Spinal cord (tissue), 9 donors: ENCODE measurements at regions not wholly inside any gene's neighbourhood (a gene's known extent, or its start where the extent isn't known, plus 50 kb on each side); places are given as distances from the start of the nearest gene placed in this dataset.
A peak's percentile ranks its signal among the peaks of the same experiment; 100 is the strongest.

Source experiments
- DNase-seq, 6 donors: peaks; one replicate each; pipeline versions ENCODE4 v3.0.0 to v3.0.0-alpha.2; 2013 to 2015; ENCODE audit warnings: low spot score in 6 of 6, low read depth in 4 of 6
- H3K27ac ChIP-seq: one replicate; pipeline ENCODE4 v1.5.1; 2013; ENCODE audit warnings: low read depth, low read length, control low read depth
- H3K27me3 ChIP-seq: one replicate; pipeline ENCODE4 v1.6.1; 2013; ENCODE audit warnings: low read length; ENCODE audit not compliant: control insufficient read depth, insufficient read depth
- H3K36me3 ChIP-seq: one replicate; pipeline ENCODE4 v1.6.1; 2013; ENCODE audit warnings: low read length; ENCODE audit not compliant: control insufficient read depth, insufficient read depth
- H3K4me1 ChIP-seq: one replicate; pipeline ENCODE4 v1.6.1; 2013; ENCODE audit warnings: low read length; ENCODE audit not compliant: control insufficient read depth, insufficient read depth
- H3K4me3 ChIP-seq: one replicate; pipeline ENCODE4 v1.5.1; 2013; ENCODE audit warnings: low read depth, low read length, control low read depth
- H3K9me3 ChIP-seq: one replicate; pipeline ENCODE4 v1.6.1; 2013; ENCODE audit warnings: low read length; ENCODE audit not compliant: control insufficient read depth, insufficient read depth
- WGBS: methylation state at CpG from one replicate; pipeline ENCODE4 v1.1.5; 2013; ENCODE audit warnings: missing lambda C conversion rate; ENCODE audit not compliant: insufficient coverage; 5-methylcytosine and 5-hydroxymethylcytosine counted together
- donor health status: healthy.

DNA sequence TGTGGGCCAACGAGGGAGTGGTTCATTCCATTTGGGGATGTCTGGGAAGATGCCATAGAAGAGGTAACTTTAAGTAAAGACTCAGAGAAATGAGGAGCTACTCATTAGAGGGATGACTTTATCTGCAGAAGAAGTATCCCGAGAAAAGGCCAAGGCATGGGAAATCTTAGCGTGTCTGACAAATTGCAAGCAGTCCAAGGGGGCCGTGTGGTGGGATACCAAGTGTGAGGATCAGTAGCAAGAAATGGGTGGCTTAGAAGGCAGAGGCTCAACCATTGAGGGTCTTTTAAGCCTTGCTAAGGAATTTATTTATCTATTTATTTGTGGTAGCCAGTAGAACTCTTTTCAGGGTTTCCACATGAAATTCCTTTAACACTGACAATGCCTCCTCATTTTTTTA is 436.4 kb downstream of the RNF144A start:
- no peak overlapping the region for H3K4me3 ChIP-seq
- H3K36me3 ChIP-seq = no peaks in the 10 kb centered on the region
- H3K4me1 ChIP-seq = peaks cover 4% of the 10 kb centered on the region
- no peaks in the 10 kb centered on the region for H3K9me3 ChIP-seq
- H3K27me3 ChIP-seq = no peaks in the 10 kb centered on the region
- 96% methylated on average over 4 of the region's 4 CpGs for WGBS
- H3K27ac ChIP-seq = no peak overlapping the region
- DNase-seq = no peak

DNA sequence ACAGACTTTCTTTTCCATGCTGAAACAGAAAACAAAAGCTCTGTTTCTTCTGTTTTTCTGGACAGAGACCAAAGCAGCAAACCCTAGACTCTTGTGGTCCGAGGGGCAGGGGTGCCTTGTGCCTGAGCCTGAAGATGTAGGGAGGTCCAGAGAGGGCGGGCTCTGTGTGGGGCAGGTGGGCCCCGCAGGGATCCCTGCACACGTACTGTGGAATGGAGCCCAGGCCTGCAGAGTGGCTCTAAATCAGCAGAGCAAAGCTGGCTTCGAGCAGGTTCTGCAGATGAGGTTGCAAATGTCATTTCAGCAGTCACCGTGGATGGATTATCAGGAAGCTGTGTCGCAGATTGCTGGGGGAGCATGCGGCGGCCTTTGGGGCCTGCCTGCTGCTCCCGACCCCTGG is 438.6 kb downstream of the RNF144A start:
- WGBS = 77% methylated on average over 7 of the region's 10 CpGs
- DNase-seq = no peak
- Histone ChIP-seq H3K27ac (no peak overlapping the region), H3K27me3 (no peaks in the 10 kb centered on the region), H3K4me3 (no peak overlapping the region), H3K9me3 (no peaks in the 10 kb centered on the region), H3K4me1 (peaks cover 4% of the 10 kb centered on the region), H3K36me3 (no peaks in the 10 kb centered on the region)

DNA sequence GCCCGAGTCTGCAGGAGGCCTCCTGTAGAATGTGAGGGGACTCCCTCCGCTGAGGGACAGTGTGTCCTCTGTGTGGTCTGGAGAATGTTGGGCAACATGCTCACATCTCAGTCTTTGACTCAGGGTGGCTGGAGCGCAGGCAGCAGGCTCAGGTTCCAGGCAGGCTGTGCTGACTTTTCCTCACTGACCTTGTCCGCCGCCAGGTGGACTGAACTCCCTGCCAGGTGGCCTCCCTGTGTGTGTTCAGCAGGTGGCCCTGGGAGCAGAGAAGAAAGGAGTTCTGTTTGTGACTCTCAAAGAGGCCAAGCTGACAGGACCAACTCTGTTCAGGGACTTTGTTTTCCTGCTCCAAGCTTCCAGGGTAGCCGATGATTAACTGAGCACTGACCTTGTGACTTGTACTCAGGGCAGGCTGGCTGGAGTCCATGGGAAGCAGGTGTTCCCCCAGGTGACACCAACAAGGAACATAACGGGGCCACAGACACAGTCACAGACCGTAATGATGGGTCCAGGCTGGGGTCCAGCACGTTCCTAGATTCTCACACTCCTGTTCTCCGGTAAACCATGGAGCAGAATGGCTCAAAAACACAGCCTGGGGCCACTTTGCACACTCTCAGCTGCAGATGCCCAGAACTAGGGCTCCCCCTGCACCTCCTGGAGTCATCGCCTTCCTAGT is 439.8 kb downstream of the RNF144A start:
- no peaks in the 10 kb centered on the region for H3K9me3 ChIP-seq
- peaks cover 4% of the 10 kb centered on the region for H3K4me1 ChIP-seq
- no peaks in the 10 kb centered on the region for H3K27me3 ChIP-seq
- DNase-seq = no peak
- no peak overlapping the region for H3K27ac ChIP-seq
- 90% methylated on average over 11 of the region's 11 CpGs for WGBS
- H3K4me3 ChIP-seq = no peak overlapping the region
- H3K36me3 ChIP-seq = no peaks in the 10 kb centered on the region

DNA sequence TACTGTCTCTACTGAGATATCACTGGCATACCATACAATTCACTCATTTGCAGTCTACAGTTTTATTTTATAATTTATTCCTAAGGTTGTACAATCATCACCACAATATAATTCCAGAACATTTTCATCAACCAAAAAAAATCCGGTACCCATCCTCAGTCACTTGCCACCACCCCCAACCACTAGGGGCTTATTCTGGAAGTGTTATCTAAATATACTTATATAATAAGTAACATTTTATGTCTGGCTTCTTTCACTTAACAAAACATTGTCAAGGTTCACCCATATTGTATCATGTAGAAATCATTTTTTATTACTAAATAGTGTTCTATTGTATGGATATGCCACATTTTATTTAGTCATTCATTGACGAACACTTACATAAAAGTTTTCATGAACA is 440.8 kb downstream of the RNF144A start:
- no peak for DNase-seq
- Histone ChIP-seq H3K9me3 (no peaks in the 10 kb centered on the region), H3K27me3 (no peaks in the 10 kb centered on the region), H3K4me3 (no peak overlapping the region), H3K4me1 (peaks cover 4% of the 10 kb centered on the region), H3K27ac (no peak overlapping the region), H3K36me3 (no peaks in the 10 kb centered on the region)
- no CpG with 5 or more reads among the region's 2 CpGs for WGBS

DNA sequence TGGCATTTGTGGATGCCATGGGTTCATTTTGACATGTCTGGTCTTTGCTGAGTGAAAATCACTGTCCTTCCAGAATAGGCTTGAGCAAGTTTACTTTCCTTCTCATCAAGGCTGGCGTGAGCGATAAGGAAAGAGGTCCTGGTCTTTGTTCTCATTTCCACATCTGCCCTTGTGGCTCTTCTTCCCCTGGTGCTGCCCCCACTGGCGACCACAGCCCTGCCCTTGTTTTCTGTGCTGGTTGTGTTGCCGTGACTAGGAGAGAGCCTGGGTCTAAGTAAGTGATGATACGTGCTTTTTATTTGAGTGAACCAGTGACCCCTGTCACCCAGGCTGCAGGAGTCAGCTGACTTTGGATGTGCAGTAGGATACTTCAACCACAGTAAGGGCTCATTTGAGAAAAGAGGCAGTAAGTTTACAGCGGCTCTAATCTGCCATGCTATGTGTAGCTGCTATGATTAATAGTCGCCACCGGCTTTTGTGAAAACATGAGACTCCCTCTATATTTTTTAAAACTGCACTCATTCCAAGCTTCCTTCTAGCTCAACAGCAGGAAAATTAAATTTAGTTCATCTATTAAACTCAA is 441.7 kb downstream of the RNF144A start:
- Histone ChIP-seq H3K4me1 (peaks cover 4% of the 10 kb centered on the region), H3K27ac (no peak overlapping the region), H3K9me3 (no peaks in the 10 kb centered on the region), H3K4me3 (no peak overlapping the region), H3K27me3 (no peaks in the 10 kb centered on the region), H3K36me3 (no peaks in the 10 kb centered on the region)
- 73% methylated on average over 4 of the region's 8 CpGs for WGBS
- no peak for DNase-seq

DNA sequence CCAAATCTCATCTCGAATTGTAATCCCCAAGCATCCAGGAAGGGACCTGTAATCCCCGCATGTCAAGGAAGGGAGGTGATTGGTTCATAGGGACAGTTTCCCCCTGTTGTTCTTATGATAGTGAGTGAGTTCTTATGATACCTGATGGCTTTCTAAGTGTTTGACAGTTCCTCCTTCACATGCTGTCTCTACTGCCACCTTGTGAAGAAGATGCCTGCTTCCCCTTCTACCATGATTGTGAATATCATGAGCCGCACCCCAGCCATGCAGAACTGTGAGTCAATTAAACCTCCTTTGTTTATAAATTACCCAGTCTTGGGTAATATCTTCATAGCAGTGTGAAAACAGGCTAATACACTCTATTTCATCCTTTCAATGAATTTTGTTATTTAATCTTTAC is 446.7 kb downstream of the RNF144A start:
- no CpG with 5 or more reads among the region's 3 CpGs for WGBS

DNA sequence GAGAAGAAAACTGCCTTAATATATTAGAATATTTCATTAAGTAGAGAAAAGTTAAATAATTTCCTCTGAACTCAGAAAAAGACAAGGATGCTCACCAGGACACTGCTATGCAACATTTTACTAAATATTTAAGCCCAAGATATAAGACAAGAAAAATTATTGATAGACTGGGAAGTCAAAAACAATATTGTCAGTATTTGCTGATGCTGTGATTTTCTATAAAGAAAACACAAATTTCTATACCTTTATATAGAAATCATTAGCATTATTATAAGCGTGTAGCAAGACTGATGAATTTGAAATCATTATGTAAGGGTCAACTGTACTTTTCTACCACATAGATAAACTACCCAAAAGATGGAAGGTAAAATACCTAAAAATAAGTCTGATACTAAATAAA is 451.0 kb downstream of the RNF144A start:
- WGBS = no CpG with 5 or more reads among the region's 1 CpG
- Histone ChIP-seq H3K27ac (no peak overlapping the region), H3K27me3 (no peaks in the 10 kb centered on the region), H3K4me3 (no peak overlapping the region), H3K36me3 (no peaks in the 10 kb centered on the region), H3K9me3 (peaks cover 4% of the 10 kb centered on the region), H3K4me1 (no peaks in the 10 kb centered on the region)
- no peak for DNase-seq

More for the DNA sequence above, 446.7 kb downstream of the RNF144A start:
- Histone ChIP-seq H3K4me1 (no peaks in the 10 kb centered on the region), H3K27me3 (no peaks in the 10 kb centered on the region), H3K4me3 (no peak overlapping the region), H3K9me3 (peaks cover 4% of the 10 kb centered on the region), H3K36me3 (no peaks in the 10 kb centered on the region), H3K27ac (no peak overlapping the region)
- peak in 1 of 6 donors; percentile 34 for DNase-seq

DNA sequence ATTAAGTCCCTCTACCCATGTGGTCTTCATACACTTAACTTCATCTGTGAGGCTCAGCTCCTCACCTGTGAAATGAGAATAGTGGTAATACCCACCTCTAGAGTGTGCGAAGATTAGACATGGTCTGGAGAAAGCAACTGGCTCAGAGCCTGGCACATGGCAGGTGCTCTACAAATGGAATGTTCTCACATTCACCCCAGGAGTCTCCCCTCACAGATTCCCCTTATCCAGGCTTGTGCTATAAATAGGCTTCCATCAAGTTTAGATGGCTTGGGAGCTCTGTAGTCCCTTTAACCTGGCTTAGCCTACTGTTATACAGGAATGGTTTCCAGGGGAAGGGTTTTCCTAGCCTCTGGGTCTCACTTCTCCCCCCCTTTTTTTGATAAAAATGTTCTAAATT is 455.9 kb downstream of the RNF144A start:
- Histone ChIP-seq H3K36me3 (no peaks in the 10 kb centered on the region), H3K27ac (no peak overlapping the region), H3K9me3 (peaks cover 4% of the 10 kb centered on the region), H3K4me1 (peaks cover 5% of the 10 kb centered on the region), H3K27me3 (no peaks in the 10 kb centered on the region), H3K4me3 (no peak overlapping the region)
- no peak for DNase-seq
- WGBS = no CpG with 5 or more reads among the region's 1 CpG

DNA sequence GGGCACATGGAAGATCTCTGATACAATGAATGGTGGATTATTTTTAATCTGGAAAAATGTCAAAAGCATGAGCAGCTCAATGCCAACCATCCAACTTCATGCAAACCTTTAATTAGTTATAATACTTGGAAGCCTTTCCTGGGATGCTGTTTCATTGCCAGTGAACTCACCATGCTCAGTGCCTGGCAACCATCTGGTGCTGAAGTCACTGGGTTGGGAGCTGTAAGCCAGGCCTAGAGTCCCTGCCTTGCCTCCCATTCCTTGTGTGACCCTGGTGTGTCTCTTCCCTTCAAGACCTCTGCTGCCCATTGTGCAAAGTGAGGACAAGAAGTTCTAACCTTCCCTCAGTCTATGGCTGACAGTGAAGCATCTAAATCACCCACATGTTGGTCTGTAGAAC is 458.7 kb downstream of the RNF144A start:
- Histone ChIP-seq H3K27me3 (no peaks in the 10 kb centered on the region), H3K27ac (no peak overlapping the region), H3K4me3 (no peak overlapping the region), H3K4me1 (peaks cover 7% of the 10 kb centered on the region), H3K9me3 (no peaks in the 10 kb centered on the region), H3K36me3 (no peaks in the 10 kb centered on the region)
- no peak for DNase-seq

DNA sequence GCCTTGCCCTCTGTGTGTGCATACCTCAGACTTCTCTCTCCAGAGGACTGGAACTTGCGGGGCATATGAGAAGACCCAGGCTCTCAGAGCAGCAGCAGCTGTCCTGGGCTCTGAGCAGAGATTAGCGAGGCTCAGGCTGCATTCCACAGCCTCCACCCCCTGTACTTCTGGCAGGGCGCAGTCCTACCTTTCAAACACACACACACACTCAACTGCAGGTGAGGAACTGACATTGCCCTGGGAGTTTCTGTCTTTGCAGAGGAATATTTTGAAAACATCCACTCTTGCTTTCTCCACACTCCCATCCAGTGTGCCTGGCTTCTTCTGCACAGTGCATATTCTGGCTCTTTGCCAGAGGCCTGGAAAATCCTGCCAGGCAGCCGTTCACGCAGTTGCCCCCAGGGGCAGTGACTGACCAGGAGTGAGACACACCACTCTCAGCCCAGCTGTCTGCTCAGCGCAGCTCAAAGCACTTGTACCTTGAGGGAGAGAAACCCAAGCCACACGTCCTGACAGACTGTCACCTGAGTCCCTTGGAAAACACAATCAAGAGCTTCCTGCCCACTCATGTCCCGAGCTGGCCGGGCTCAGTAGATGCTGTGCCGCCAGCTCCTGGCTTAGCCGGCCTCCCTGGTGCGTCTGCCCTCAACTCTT is 460.8 kb downstream of the RNF144A start:
- Histone ChIP-seq H3K9me3 (no peaks in the 10 kb centered on the region), H3K36me3 (no peaks in the 10 kb centered on the region), H3K27me3 (no peaks in the 10 kb centered on the region), H3K4me1 (peaks cover 7% of the 10 kb centered on the region), H3K27ac (no peak overlapping the region), H3K4me3 (no peak overlapping the region)
- DNase-seq = peak in 2 of 6 donors; percentile 28 to 57
- 51% methylated on average over 9 of the region's 12 CpGs for WGBS
